ENCODE measurements at regions not wholly inside any gene's neighbourhood (a gene's known extent, or its start where the extent isn't known, plus 50 kb on each side); places are given as distances from the start of the nearest gene placed in this dataset.

DNA sequence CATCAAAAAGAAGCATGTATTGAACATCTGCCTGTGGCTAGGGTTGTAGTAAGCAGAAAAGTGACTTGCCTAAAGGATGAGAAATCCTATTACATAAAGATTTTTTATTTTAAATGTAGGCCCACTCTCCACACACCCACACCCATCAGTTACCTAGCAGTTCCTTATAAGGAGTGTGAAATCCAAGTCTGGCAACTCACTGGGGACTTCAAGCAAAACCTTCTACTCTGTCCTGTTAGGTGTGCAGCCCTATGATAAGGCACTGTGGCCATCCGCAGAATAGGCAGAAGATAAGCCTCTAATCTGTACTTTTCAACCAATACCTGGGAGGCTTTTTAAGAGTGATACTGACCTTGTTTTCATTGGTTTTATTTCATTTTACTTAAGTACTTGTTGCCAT lies 52.7 kb upstream of the TJP1 start:
- Mint-ChIP-seq H3K36me3 (no peaks in the 10 kb centered on the region), H3K4me1 (peaks cover 21% of the 10 kb centered on the region), H3K4me3 (no peak overlapping the region), H3K9me3 (no peaks in the 10 kb centered on the region), H3K27me3 (ENCODE audit: low read depth) (no peaks in the 10 kb centered on the region), H3K27ac (no peak overlapping the region)
- TF ChIP-seq NFYB (CRISPR knock-in tag; conservative IDR thresholded peaks at IDR 0.05; ENCODE audit: low read depth) = no peak
- TF ChIP-seq, protein P1, sequence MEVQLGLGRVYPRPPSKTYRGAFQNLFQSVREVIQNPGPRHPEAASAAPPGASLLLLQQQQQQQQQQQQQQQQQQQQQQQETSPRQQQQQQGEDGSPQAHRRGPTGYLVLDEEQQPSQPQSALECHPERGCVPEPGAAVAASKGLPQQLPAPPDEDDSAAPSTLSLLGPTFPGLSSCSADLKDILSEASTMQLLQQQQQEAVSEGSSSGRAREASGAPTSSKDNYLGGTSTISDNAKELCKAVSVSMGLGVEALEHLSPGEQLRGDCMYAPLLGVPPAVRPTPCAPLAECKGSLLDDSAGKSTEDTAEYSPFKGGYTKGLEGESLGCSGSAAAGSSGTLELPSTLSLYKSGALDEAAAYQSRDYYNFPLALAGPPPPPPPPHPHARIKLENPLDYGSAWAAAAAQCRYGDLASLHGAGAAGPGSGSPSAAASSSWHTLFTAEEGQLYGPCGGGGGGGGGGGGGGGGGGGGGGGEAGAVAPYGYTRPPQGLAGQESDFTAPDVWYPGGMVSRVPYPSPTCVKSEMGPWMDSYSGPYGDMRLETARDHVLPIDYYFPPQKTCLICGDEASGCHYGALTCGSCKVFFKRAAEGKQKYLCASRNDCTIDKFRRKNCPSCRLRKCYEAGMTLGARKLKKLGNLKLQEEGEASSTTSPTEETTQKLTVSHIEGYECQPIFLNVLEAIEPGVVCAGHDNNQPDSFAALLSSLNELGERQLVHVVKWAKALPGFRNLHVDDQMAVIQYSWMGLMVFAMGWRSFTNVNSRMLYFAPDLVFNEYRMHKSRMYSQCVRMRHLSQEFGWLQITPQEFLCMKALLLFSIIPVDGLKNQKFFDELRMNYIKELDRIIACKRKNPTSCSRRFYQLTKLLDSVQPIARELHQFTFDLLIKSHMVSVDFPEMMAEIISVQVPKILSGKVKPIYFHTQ (CRISPR knock-in tag; IDR thresholded peaks at IDR 0.05) = no peak
- no peak for TF ChIP-seq GTF2I (CRISPR knock-in tag; conservative IDR thresholded peaks at IDR 0.05)
- TF ChIP-seq RELA (CRISPR knock-in tag; IDR thresholded peaks at IDR 0.05; ENCODE audit: borderline replicate concordance) = no peak
- TF ChIP-seq, protein P2, sequence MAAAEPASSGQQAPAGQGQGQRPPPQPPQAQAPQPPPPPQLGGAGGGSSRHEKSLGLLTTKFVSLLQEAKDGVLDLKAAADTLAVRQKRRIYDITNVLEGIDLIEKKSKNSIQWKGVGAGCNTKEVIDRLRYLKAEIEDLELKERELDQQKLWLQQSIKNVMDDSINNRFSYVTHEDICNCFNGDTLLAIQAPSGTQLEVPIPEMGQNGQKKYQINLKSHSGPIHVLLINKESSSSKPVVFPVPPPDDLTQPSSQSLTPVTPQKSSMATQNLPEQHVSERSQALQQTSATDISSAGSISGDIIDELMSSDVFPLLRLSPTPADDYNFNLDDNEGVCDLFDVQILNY (CRISPR knock-in tag; IDR thresholded peaks at IDR 0.05) = no peak
- TF ChIP-seq JAZF1 (CRISPR knock-in tag; IDR thresholded peaks at IDR 0.05) = no peak
- no peak for TF ChIP-seq NR1H2 (CRISPR knock-in tag; IDR thresholded peaks at IDR 0.05)
- TF ChIP-seq, protein P3, sequence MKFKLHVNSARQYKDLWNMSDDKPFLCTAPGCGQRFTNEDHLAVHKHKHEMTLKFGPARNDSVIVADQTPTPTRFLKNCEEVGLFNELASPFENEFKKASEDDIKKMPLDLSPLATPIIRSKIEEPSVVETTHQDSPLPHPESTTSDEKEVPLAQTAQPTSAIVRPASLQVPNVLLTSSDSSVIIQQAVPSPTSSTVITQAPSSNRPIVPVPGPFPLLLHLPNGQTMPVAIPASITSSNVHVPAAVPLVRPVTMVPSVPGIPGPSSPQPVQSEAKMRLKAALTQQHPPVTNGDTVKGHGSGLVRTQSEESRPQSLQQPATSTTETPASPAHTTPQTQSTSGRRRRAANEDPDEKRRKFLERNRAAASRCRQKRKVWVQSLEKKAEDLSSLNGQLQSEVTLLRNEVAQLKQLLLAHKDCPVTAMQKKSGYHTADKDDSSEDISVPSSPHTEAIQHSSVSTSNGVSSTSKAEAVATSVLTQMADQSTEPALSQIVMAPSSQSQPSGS (CRISPR knock-in tag; IDR thresholded peaks at IDR 0.05; ENCODE audit: borderline replicate concordance, low read depth) = no peak
- TF ChIP-seq ZNF671 (CRISPR knock-in tag; IDR thresholded peaks at IDR 0.05) = no peak
- no peak for TF ChIP-seq ZNF396 (CRISPR knock-in tag; IDR thresholded peaks at IDR 0.05; ENCODE audit: borderline replicate concordance)
- no peak for TF ChIP-seq ZNF121 (CRISPR knock-in tag; IDR thresholded peaks at IDR 0.05)
- no peak for TF ChIP-seq CREB1 (CRISPR knock-in tag; IDR thresholded peaks at IDR 0.05)
- TF ChIP-seq, protein P4, sequence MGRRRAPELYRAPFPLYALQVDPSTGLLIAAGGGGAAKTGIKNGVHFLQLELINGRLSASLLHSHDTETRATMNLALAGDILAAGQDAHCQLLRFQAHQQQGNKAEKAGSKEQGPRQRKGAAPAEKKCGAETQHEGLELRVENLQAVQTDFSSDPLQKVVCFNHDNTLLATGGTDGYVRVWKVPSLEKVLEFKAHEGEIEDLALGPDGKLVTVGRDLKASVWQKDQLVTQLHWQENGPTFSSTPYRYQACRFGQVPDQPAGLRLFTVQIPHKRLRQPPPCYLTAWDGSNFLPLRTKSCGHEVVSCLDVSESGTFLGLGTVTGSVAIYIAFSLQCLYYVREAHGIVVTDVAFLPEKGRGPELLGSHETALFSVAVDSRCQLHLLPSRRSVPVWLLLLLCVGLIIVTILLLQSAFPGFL (CRISPR knock-in tag; IDR thresholded peaks at IDR 0.05; ENCODE audit: borderline replicate concordance) = no peak
- CTCF ChIA-PET = interaction anchor here (5.8 kb wide), 1 partner anchor 50 kb away, joined by 40 read pairs; no protein-coding TSS in a partner anchor
- ATAC-seq (no peak), DNase-seq (ENCODE audit: low spot score) (no peak)
- POLR2A ChIA-PET = no interaction called here

DNA sequence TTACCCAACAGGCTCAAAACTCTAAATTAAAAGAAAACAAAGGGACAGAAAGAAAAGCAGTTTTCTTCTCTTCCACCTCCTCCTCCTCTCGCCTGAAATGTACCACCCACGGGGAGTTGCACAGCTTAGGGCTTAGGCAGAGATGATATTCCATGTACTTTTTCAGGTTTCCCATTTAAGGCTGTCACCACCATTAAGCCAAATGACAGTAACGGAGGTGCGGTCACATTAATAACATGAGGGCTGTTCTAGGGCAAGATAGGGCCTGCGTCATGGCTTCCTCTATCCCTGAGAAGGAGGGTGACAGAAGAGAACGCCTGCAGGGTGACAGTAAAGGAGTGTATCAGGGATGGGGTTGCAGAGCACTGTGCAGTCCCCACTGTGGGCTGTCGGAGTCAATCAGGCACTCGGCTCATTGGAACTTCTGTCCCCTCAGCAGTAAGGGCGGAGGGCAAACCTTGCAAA lies 51.7 kb upstream of the TJP1 start:
- no peaks in the 10 kb centered on the region for H3K9me3 Mint-ChIP-seq
- no peaks in the 10 kb centered on the region for H3K27me3 Mint-ChIP-seq (ENCODE audit: low read depth)
- H3K27ac Mint-ChIP-seq = no peak overlapping the region
- ChIA-PET CTCF (interaction anchor here (5.8 kb wide), 1 partner anchor 51 kb away, joined by 40 read pairs; no protein-coding TSS in a partner anchor), POLR2A (interaction anchor here (0.6 kb wide), 1 partner anchor 201 kb away, joined by 3 read pairs; no protein-coding TSS in a partner anchor)
- H3K36me3 Mint-ChIP-seq = no peaks in the 10 kb centered on the region
- DNase-seq (ENCODE audit: low spot score) (no peak), ATAC-seq (no peak)
- H3K4me1 Mint-ChIP-seq = peaks cover 21% of the 10 kb centered on the region
- no peak overlapping the region for H3K4me3 Mint-ChIP-seq
- TF ChIP-seq, protein P5, sequence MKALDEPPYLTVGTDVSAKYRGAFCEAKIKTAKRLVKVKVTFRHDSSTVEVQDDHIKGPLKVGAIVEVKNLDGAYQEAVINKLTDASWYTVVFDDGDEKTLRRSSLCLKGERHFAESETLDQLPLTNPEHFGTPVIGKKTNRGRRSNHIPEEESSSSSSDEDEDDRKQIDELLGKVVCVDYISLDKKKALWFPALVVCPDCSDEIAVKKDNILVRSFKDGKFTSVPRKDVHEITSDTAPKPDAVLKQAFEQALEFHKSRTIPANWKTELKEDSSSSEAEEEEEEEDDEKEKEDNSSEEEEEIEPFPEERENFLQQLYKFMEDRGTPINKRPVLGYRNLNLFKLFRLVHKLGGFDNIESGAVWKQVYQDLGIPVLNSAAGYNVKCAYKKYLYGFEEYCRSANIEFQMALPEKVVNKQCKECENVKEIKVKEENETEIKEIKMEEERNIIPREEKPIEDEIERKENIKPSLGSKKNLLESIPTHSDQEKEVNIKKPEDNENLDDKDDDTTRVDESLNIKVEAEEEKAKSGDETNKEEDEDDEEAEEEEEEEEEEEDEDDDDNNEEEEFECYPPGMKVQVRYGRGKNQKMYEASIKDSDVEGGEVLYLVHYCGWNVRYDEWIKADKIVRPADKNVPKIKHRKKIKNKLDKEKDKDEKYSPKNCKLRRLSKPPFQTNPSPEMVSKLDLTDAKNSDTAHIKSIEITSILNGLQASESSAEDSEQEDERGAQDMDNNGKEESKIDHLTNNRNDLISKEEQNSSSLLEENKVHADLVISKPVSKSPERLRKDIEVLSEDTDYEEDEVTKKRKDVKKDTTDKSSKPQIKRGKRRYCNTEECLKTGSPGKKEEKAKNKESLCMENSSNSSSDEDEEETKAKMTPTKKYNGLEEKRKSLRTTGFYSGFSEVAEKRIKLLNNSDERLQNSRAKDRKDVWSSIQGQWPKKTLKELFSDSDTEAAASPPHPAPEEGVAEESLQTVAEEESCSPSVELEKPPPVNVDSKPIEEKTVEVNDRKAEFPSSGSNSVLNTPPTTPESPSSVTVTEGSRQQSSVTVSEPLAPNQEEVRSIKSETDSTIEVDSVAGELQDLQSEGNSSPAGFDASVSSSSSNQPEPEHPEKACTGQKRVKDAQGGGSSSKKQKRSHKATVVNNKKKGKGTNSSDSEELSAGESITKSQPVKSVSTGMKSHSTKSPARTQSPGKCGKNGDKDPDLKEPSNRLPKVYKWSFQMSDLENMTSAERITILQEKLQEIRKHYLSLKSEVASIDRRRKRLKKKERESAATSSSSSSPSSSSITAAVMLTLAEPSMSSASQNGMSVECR (CRISPR knock-in tag; IDR thresholded peaks at IDR 0.05; ENCODE audit: borderline replicate concordance) = no peak
- TF ChIP-seq CREM (CRISPR knock-in tag; IDR thresholded peaks at IDR 0.05) (no peak), FOXJ3 (CRISPR knock-in tag; IDR thresholded peaks at IDR 0.05; ENCODE audit: borderline replicate concordance) (no peak), ZNF219 (CRISPR knock-in tag; IDR thresholded peaks at IDR 0.05; ENCODE audit: borderline replicate concordance) (no peak), NR3C1 (CRISPR knock-in tag; conservative IDR thresholded peaks at IDR 0.05; ENCODE audit: low read depth) (no peak)
- TF ChIP-seq, protein P6, sequence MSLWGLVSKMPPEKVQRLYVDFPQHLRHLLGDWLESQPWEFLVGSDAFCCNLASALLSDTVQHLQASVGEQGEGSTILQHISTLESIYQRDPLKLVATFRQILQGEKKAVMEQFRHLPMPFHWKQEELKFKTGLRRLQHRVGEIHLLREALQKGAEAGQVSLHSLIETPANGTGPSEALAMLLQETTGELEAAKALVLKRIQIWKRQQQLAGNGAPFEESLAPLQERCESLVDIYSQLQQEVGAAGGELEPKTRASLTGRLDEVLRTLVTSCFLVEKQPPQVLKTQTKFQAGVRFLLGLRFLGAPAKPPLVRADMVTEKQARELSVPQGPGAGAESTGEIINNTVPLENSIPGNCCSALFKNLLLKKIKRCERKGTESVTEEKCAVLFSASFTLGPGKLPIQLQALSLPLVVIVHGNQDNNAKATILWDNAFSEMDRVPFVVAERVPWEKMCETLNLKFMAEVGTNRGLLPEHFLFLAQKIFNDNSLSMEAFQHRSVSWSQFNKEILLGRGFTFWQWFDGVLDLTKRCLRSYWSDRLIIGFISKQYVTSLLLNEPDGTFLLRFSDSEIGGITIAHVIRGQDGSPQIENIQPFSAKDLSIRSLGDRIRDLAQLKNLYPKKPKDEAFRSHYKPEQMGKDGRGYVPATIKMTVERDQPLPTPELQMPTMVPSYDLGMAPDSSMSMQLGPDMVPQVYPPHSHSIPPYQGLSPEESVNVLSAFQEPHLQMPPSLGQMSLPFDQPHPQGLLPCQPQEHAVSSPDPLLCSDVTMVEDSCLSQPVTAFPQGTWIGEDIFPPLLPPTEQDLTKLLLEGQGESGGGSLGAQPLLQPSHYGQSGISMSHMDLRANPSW (CRISPR knock-in tag; conservative IDR thresholded peaks at IDR 0.05; ENCODE audit: low read depth) = no peak
- TF ChIP-seq, protein P7, sequence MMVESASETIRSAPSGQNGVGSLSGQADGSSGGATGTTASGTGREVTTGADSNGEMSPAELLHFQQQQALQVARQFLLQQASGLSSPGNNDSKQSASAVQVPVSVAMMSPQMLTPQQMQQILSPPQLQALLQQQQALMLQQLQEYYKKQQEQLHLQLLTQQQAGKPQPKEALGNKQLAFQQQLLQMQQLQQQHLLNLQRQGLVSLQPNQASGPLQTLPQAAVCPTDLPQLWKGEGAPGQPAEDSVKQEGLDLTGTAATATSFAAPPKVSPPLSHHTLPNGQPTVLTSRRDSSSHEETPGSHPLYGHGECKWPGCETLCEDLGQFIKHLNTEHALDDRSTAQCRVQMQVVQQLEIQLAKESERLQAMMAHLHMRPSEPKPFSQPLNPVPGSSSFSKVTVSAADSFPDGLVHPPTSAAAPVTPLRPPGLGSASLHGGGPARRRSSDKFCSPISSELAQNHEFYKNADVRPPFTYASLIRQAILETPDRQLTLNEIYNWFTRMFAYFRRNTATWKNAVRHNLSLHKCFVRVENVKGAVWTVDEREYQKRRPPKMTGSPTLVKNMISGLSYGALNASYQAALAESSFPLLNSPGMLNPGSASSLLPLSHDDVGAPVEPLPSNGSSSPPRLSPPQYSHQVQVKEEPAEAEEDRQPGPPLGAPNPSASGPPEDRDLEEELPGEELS (CRISPR knock-in tag; IDR thresholded peaks at IDR 0.05) = no peak

Data from WTC11 (cell line).